ENCODE measurements at regions not wholly inside any gene's neighbourhood (a gene's known extent, or its start where the extent isn't known, plus 50 kb on each side); places are given as distances from the start of the nearest gene placed in this dataset.

GRCh38 chr22:25404928-25405816 lies 159.3 kb upstream of the GRK3 start:
- Histone ChIP-seq H3K4me2 (ENCODE audit: insufficient read depth, low read length, poor library complexity, severe bottlenecking) (peak overlapping the region; percentile 78), H2AFZ (ENCODE audit: low read length) (peak overlapping the region; percentile 91), H3K14ac (ENCODE audit: low read length) (peak overlapping the region; percentile 95), H3K4ac (ENCODE audit: low read length) (no peak overlapping the region), H3K27me3 (ENCODE audit: control insufficient read depth in 3 of 3, insufficient read depth in 3 of 3, low read depth in 1 of 3, low read length in 3 of 3) (peaks cover 0 to 11% (median 5%) of the 10 kb centered on the region in 3 experiments), H3K9me3 (replicated peaks in 1 of 2; ENCODE audit: control insufficient read depth in 2 of 2, insufficient read depth in 1 of 2, low read depth in 1 of 2, low read length in 2 of 2) (no peaks in the 10 kb centered on the region), H3K18ac (ENCODE audit: low read length) (peak overlapping the region; percentile 80), H4K91ac (ENCODE audit: low read depth, low read length, poor library complexity) (no peak overlapping the region), H2AK5ac (ENCODE audit: low read depth, low read length) (peak overlapping the region; percentile 43), H3K79me1 (ENCODE audit: low read depth, low read length) (peaks cover 3% of the 10 kb centered on the region), H4K8ac (ENCODE audit: low read depth, low read length) (no peak overlapping the region), H3K9ac (ENCODE audit: low read depth, low read length, poor library complexity) (peak overlapping the region; percentile 94), H2BK120ac (ENCODE audit: low read depth, low read length) (peak overlapping the region; percentile 9), H3K23ac (ENCODE audit: low read depth, low read length, poor library complexity) (no peak overlapping the region), H2BK15ac (ENCODE audit: low read length) (peak overlapping the region; percentile 65), H3K36me3 (replicated peaks in 1 of 2; ENCODE audit: control insufficient read depth in 2 of 2, insufficient read depth in 2 of 2, low read length in 2 of 2) (no peaks in the 10 kb centered on the region), H3K27ac (replicated peaks; ENCODE audit: low read length) (no peak overlapping the region), H3K4me3 (ENCODE audit: low read length in 2 of 2) (peak overlapping the region; percentile 56 to 91), H2BK5ac (ENCODE audit: low read length) (no peak overlapping the region), H2BK12ac (ENCODE audit: low read length) (no peak overlapping the region), H3K4me1 (ENCODE audit: control insufficient read depth in 2 of 2, insufficient read depth in 1 of 2, low read depth in 1 of 2, low read length in 2 of 2) (peaks cover 9 to 29% of the 10 kb centered on the region in 2 donors)
- no CpG with 5 or more reads among the region's 117 CpGs for WGBS, 2 donors (ENCODE audit: extremely low coverage in 2 of 2, insufficient read length in 2 of 2, insufficient replicate concordance in 1 of 2)
- DNase-seq (ENCODE audit: low spot score), result no peak

GRCh38 chr22:25405841-25406509 lies 158.5 kb upstream of the GRK3 start:
- peak overlapping the region; percentile 56 to 91 for H3K4me3 ChIP-seq (ENCODE audit: low read length in 2 of 2)
- peak overlapping the region; percentile 78 for H3K4me2 ChIP-seq (ENCODE audit: insufficient read depth, low read length, poor library complexity, severe bottlenecking)
- DNase-seq (ENCODE audit: low spot score), result no peak
- H2BK12ac ChIP-seq (ENCODE audit: low read length), result peak overlapping the region; percentile 35
- peak overlapping the region; percentile 83 for H3K9ac ChIP-seq (ENCODE audit: low read depth, low read length, poor library complexity)
- no peaks in the 10 kb centered on the region for H3K9me3 ChIP-seq (replicated peaks in 1 of 2; ENCODE audit: control insufficient read depth in 2 of 2, insufficient read depth in 1 of 2, low read depth in 1 of 2, low read length in 2 of 2)
- no peak overlapping the region for H3K4ac ChIP-seq (ENCODE audit: low read length)
- no peak overlapping the region for H3K27ac ChIP-seq (replicated peaks; ENCODE audit: low read length)
- H2AFZ ChIP-seq (ENCODE audit: low read length), result peak overlapping the region; percentile 91
- no peak overlapping the region for H2BK5ac ChIP-seq (ENCODE audit: low read length)
- peak overlapping the region; percentile 9 for H2BK120ac ChIP-seq (ENCODE audit: low read depth, low read length)
- WGBS, 2 donors (ENCODE audit: extremely low coverage in 2 of 2, insufficient read length in 2 of 2, insufficient replicate concordance in 1 of 2), result no CpG with 5 or more reads among the region's 19 CpGs
- no peak overlapping the region for H3K14ac ChIP-seq (ENCODE audit: low read length)
- H3K4me1 ChIP-seq (ENCODE audit: control insufficient read depth in 2 of 2, insufficient read depth in 1 of 2, low read depth in 1 of 2, low read length in 2 of 2), result peaks cover 9 to 29% of the 10 kb centered on the region in 2 donors
- peaks cover 3% of the 10 kb centered on the region for H3K79me1 ChIP-seq (ENCODE audit: low read depth, low read length)
- H2BK15ac ChIP-seq (ENCODE audit: low read length), result peak overlapping the region; percentile 65
- no peak overlapping the region for H3K23ac ChIP-seq (ENCODE audit: low read depth, low read length, poor library complexity)
- no peak overlapping the region for H4K8ac ChIP-seq (ENCODE audit: low read depth, low read length)
- H3K36me3 ChIP-seq (replicated peaks in 1 of 2; ENCODE audit: control insufficient read depth in 2 of 2, insufficient read depth in 2 of 2, low read length in 2 of 2), result no peaks in the 10 kb centered on the region
- peak overlapping the region; percentile 50 for H3K18ac ChIP-seq (ENCODE audit: low read length)
- H2AK5ac ChIP-seq (ENCODE audit: low read depth, low read length), result peak overlapping the region; percentile 59
- peaks cover 0 to 15% (median 5%) of the 10 kb centered on the region in 3 experiments for H3K27me3 ChIP-seq (ENCODE audit: control insufficient read depth in 3 of 3, insufficient read depth in 3 of 3, low read depth in 1 of 3, low read length in 3 of 3)
- H4K91ac ChIP-seq (ENCODE audit: low read depth, low read length, poor library complexity), result no peak overlapping the region

GRCh38 chr22:25406510-25407210 lies 157.8 kb upstream of the GRK3 start:
- no peaks in the 10 kb centered on the region for H3K36me3 ChIP-seq (replicated peaks in 1 of 2; ENCODE audit: control insufficient read depth in 2 of 2, insufficient read depth in 2 of 2, low read length in 2 of 2)
- WGBS, 2 donors (ENCODE audit: extremely low coverage in 2 of 2, insufficient read length in 2 of 2, insufficient replicate concordance in 1 of 2), result no CpG with 5 or more reads among the region's 10 CpGs
- no peak overlapping the region for H4K8ac ChIP-seq (ENCODE audit: low read depth, low read length)
- no peak overlapping the region for H2AK5ac ChIP-seq (ENCODE audit: low read depth, low read length)
- no peak overlapping the region for H2BK120ac ChIP-seq (ENCODE audit: low read depth, low read length)
- H2BK15ac ChIP-seq (ENCODE audit: low read length), result peak overlapping the region; percentile 14
- H4K91ac ChIP-seq (ENCODE audit: low read depth, low read length, poor library complexity), result no peak overlapping the region
- no peak overlapping the region for H2BK12ac ChIP-seq (ENCODE audit: low read length)
- no peak overlapping the region for H3K27ac ChIP-seq (replicated peaks; ENCODE audit: low read length)
- no peak overlapping the region for H3K4me3 ChIP-seq (ENCODE audit: low read length in 2 of 2)
- H3K79me1 ChIP-seq (ENCODE audit: low read depth, low read length), result no peaks in the 10 kb centered on the region
- no peak overlapping the region for H3K23ac ChIP-seq (ENCODE audit: low read depth, low read length, poor library complexity)
- peak overlapping the region; percentile 91 for H2AFZ ChIP-seq (ENCODE audit: low read length)
- no peak overlapping the region for H3K18ac ChIP-seq (ENCODE audit: low read length)
- H3K9me3 ChIP-seq (replicated peaks in 1 of 2; ENCODE audit: control insufficient read depth in 2 of 2, insufficient read depth in 1 of 2, low read depth in 1 of 2, low read length in 2 of 2), result no peaks in the 10 kb centered on the region
- no peak for DNase-seq (ENCODE audit: low spot score)
- no peak overlapping the region for H3K4ac ChIP-seq (ENCODE audit: low read length)
- peaks cover 9 to 29% of the 10 kb centered on the region in 2 donors for H3K4me1 ChIP-seq (ENCODE audit: control insufficient read depth in 2 of 2, insufficient read depth in 1 of 2, low read depth in 1 of 2, low read length in 2 of 2)
- H3K14ac ChIP-seq (ENCODE audit: low read length), result no peak overlapping the region
- H2BK5ac ChIP-seq (ENCODE audit: low read length), result no peak overlapping the region
- peaks cover 0 to 15% (median 5%) of the 10 kb centered on the region in 3 experiments for H3K27me3 ChIP-seq (ENCODE audit: control insufficient read depth in 3 of 3, insufficient read depth in 3 of 3, low read depth in 1 of 3, low read length in 3 of 3)
- no peak overlapping the region for H3K4me2 ChIP-seq (ENCODE audit: insufficient read depth, low read length, poor library complexity, severe bottlenecking)
- H3K9ac ChIP-seq (ENCODE audit: low read depth, low read length, poor library complexity), result no peak overlapping the region

Data from neuronal stem cell (in vitro differentiated cells).